ENCODE measurements at regions not wholly inside any gene's neighbourhood (a gene's known extent, or its start where the extent isn't known, plus 50 kb on each side); places are given as distances from the start of the nearest gene placed in this dataset.

DNA sequence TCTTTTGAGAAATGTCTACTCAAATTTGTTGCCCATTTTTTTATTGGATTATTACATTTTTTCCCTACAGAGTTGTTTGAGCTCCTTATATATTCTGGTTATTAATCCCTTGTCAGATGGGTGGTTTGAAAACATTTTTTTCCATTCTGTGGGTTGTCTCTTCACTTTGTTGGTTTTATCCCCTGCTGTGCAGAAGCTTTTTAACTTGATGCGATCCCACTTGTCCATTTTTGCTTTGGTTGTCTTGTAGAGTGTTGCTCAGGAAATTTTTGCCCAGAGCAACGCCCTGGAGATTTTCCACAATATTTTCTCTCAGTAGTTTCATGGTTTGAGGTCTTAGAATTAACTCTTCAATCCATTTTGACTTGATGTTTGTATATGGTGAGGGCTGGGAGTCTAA lies 592.8 kb upstream of the GOT2 start:
- no peak for DNase-seq (ENCODE audit: extremely low read depth, insufficient read length)

DNA sequence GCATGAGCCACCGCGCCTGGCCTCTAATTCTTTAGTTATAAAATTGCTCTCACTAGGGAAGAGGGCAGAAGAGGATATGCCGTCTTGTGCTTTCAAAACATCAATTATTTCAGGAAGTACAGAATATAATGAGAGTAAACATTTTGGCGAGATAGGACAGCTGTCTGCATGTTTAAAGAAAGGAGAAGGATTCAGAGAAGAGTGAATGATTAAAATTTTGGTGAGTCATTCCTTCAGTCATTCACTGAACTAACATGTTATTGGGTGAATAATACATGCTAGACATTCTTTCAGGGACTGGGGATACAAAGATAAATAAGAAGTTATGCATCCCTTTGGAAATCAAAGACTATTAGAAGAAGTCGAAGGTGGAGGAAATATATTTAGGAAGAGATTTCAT lies 590.3 kb upstream of the GOT2 start:
- DNase-seq (ENCODE audit: extremely low read depth, insufficient read length) = no peak
- Histone ChIP-seq H3K27me3 (replicated peaks; ENCODE audit: control insufficient read depth, insufficient read depth, low read length) (no peaks in the 10 kb centered on the region), H3K4me3 (replicated peaks; ENCODE audit: low read depth, low read length) (no peak overlapping the region), H3K36me3 (ENCODE audit: control insufficient read depth, insufficient read depth, low read length) (no peaks in the 10 kb centered on the region)
- TF ChIP-seq, protein P1, sequence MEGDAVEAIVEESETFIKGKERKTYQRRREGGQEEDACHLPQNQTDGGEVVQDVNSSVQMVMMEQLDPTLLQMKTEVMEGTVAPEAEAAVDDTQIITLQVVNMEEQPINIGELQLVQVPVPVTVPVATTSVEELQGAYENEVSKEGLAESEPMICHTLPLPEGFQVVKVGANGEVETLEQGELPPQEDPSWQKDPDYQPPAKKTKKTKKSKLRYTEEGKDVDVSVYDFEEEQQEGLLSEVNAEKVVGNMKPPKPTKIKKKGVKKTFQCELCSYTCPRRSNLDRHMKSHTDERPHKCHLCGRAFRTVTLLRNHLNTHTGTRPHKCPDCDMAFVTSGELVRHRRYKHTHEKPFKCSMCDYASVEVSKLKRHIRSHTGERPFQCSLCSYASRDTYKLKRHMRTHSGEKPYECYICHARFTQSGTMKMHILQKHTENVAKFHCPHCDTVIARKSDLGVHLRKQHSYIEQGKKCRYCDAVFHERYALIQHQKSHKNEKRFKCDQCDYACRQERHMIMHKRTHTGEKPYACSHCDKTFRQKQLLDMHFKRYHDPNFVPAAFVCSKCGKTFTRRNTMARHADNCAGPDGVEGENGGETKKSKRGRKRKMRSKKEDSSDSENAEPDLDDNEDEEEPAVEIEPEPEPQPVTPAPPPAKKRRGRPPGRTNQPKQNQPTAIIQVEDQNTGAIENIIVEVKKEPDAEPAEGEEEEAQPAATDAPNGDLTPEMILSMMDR (IDR thresholded peaks at IDR 0.05; ENCODE audit: insufficient read depth, low read length, poor library complexity, severe bottlenecking) = no peak

More for the DNA sequence above, 592.8 kb upstream of the GOT2 start:
- no peaks in the 10 kb centered on the region for H3K36me3 ChIP-seq (ENCODE audit: control insufficient read depth, insufficient read depth, low read length)
- H3K27me3 ChIP-seq (replicated peaks; ENCODE audit: control insufficient read depth, insufficient read depth, low read length) = no peaks in the 10 kb centered on the region
- no peak overlapping the region for H3K4me3 ChIP-seq (replicated peaks; ENCODE audit: low read depth, low read length)
- TF ChIP-seq, protein P1 (IDR thresholded peaks at IDR 0.05; ENCODE audit: insufficient read depth, low read length, poor library complexity, severe bottlenecking) = no peak

DNA sequence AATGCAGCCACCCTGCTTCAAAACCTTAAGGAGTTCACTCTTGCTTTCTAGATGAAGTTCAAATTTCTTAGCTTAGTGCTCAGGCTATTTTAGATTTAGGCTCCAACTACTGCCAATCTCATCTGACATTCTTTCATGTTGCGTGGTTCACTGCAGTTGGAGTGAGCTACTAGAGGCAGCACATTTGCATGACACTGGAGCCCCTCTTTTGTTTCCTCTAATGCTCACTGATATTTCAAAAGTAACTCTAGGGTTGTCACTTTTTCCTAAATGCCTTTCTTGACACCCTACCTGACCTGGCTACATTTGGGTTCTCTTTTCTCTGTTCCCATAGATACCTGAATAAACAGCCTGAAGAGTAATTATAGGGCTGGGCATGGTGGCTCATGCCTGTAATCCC lies 586.5 kb upstream of the GOT2 start:
- TF ChIP-seq, protein P1 (IDR thresholded peaks at IDR 0.05; ENCODE audit: insufficient read depth, low read length, poor library complexity, severe bottlenecking) = no peak
- Histone ChIP-seq H3K36me3 (ENCODE audit: control insufficient read depth, insufficient read depth, low read length) (no peaks in the 10 kb centered on the region), H3K27me3 (replicated peaks; ENCODE audit: control insufficient read depth, insufficient read depth, low read length) (no peaks in the 10 kb centered on the region), H3K4me3 (replicated peaks; ENCODE audit: low read depth, low read length) (no peak overlapping the region)
- no peak for DNase-seq (ENCODE audit: extremely low read depth, insufficient read length)

DNA sequence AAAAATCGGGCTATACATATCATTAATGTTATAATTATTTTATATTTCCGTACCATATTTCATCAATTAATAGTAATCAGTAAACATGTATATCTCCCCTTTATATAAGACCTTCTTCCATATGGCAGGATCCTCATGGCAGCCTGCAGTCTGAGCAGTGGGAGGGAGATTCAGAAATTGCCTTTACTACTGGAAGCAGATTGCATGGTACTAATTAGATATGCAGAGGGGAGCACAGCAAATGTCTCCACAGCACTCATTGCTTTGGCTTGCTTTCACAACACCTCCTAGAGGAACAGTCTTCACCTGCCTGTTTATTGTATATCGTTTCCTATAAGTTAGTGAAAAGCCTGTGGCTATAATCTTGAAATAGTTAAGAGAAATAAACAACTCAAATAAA lies 585.8 kb upstream of the GOT2 start:
- Histone ChIP-seq H3K27me3 (replicated peaks; ENCODE audit: control insufficient read depth, insufficient read depth, low read length) (no peaks in the 10 kb centered on the region), H3K36me3 (ENCODE audit: control insufficient read depth, insufficient read depth, low read length) (no peaks in the 10 kb centered on the region), H3K4me3 (replicated peaks; ENCODE audit: low read depth, low read length) (no peak overlapping the region)
- TF ChIP-seq, protein P1 (IDR thresholded peaks at IDR 0.05; ENCODE audit: insufficient read depth, low read length, poor library complexity, severe bottlenecking) = no peak
- no peak for DNase-seq (ENCODE audit: extremely low read depth, insufficient read length)

DNA sequence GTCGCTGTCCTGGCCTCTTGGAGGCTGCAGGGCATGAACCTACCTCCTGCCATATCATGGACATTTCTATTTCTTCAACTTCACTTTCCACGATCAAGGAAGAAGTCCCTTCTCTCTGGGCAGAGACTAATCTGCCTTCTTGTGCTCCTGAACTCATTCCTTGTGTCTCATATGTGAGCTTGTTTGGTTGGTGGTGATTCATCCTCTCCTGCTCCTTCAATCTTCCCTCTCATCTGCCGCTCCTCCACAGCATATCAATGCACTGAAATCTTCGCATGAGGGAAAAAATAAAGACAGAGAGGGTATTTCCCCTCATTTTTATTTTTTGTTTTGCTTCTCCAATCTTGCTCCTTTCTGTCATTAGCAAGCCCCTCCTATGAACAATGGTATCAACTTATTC lies 571.7 kb upstream of the GOT2 start:
- Histone ChIP-seq H3K27me3 (replicated peaks; ENCODE audit: control insufficient read depth, insufficient read depth, low read length) (no peaks in the 10 kb centered on the region), H3K36me3 (ENCODE audit: control insufficient read depth, insufficient read depth, low read length) (no peaks in the 10 kb centered on the region), H3K4me3 (replicated peaks; ENCODE audit: low read depth, low read length) (no peak overlapping the region)
- TF ChIP-seq, protein P1 (IDR thresholded peaks at IDR 0.05; ENCODE audit: insufficient read depth, low read length, poor library complexity, severe bottlenecking) = no peak
- no peak for DNase-seq (ENCODE audit: extremely low read depth, insufficient read length)

DNA sequence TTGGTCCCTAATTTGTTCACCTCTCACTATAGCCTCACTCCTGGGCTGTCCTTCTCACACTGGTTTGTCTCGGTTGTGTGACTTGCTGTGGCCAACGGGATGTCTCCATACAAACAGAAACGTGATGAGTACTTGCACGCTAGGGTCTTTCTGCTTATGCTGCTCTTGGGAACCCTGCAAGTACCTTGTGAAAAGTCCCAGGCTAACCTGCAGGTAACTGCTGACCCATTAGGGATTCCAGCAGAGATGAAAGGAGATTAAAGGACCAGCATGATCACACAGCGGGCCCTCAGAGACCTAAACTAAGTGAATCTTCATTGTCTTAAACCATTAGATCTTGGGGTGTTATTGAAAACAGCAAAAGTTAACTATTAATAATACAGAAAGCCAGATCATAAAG lies 562.8 kb upstream of the GOT2 start:
- TF ChIP-seq, protein P1 (IDR thresholded peaks at IDR 0.05; ENCODE audit: insufficient read depth, low read length, poor library complexity, severe bottlenecking) = no peak
- DNase-seq (ENCODE audit: extremely low read depth, insufficient read length) = no peak

More for the DNA sequence above, 562.8 kb upstream of the GOT2 start:
- H3K4me3 ChIP-seq (replicated peaks; ENCODE audit: low read depth, low read length) = no peak overlapping the region
- no peaks in the 10 kb centered on the region for H3K36me3 ChIP-seq (ENCODE audit: control insufficient read depth, insufficient read depth, low read length)
- H3K27me3 ChIP-seq (replicated peaks; ENCODE audit: control insufficient read depth, insufficient read depth, low read length) = no peaks in the 10 kb centered on the region

Data from GM06990 (cell line).